ENCODE measurements at regions not wholly inside any gene's neighbourhood (a gene's known extent, or its start where the extent isn't known, plus 50 kb on each side); places are given as distances from the start of the nearest gene placed in this dataset.

DNA sequence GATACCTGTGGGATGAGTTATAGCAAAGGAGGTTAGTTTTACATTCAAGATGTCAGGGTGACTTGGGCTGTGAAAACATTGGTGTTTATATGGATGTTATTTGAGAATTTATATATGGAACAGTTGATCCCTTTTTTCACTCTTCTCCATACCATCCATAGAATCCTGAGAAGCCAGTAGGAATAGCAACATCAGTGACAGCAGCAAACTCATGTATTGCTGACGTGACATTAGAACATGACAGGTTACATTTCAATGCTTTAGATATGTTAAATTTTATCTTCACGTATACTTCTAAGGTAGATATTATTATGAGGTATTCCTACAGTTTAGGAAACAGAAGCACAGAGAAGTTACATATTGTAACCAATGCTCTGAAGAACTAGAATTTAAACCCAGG is 745.2 kb upstream of the GCFC2 start:
- Histone ChIP-seq H3K36me3 (ENCODE audit: control insufficient read depth, insufficient read depth, low read length) (no peaks in the 10 kb centered on the region), H3K79me2 (ENCODE audit: control insufficient read depth, insufficient read depth, low read length) (no peaks in the 10 kb centered on the region), H3K4me3 (replicated peaks in 1 of 4; ENCODE audit: control extremely low read depth in 1 of 4, insufficient read depth in 1 of 4, low read depth in 3 of 4, low read length in 4 of 4) (no peak overlapping the region), H3K4me1 (ENCODE audit: control insufficient read depth, extremely low read depth, insufficient read depth, low read length) (no peaks in the 10 kb centered on the region), H3K27me3 (ENCODE audit: control insufficient read depth, insufficient read depth, low read length) (no peaks in the 10 kb centered on the region), H3K9ac (ENCODE audit: insufficient read depth, low read length) (no peak overlapping the region), H4K20me1 (ENCODE audit: control insufficient read depth, extremely low read depth, insufficient read depth, low read length) (no peaks in the 10 kb centered on the region), H3K4me2 (ENCODE audit: extremely low read depth, insufficient read depth, low read length) (no peak overlapping the region), H3K9me3 (ENCODE audit: control insufficient read depth, insufficient read depth, low read depth, low read length) (no peaks in the 10 kb centered on the region), H2AFZ (ENCODE audit: low read length) (no peak overlapping the region), H3K27ac (ENCODE audit: insufficient read depth, low read length) (no peak overlapping the region)
- no peak for TF ChIP-seq EZH2 (IDR thresholded peaks at IDR 0.05; ENCODE audit: low read length, missing control alignments)
- TF ChIP-seq, protein P1, sequence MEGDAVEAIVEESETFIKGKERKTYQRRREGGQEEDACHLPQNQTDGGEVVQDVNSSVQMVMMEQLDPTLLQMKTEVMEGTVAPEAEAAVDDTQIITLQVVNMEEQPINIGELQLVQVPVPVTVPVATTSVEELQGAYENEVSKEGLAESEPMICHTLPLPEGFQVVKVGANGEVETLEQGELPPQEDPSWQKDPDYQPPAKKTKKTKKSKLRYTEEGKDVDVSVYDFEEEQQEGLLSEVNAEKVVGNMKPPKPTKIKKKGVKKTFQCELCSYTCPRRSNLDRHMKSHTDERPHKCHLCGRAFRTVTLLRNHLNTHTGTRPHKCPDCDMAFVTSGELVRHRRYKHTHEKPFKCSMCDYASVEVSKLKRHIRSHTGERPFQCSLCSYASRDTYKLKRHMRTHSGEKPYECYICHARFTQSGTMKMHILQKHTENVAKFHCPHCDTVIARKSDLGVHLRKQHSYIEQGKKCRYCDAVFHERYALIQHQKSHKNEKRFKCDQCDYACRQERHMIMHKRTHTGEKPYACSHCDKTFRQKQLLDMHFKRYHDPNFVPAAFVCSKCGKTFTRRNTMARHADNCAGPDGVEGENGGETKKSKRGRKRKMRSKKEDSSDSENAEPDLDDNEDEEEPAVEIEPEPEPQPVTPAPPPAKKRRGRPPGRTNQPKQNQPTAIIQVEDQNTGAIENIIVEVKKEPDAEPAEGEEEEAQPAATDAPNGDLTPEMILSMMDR (conservative IDR thresholded peaks at IDR 0.05 in 1 of 2, IDR thresholded peaks at IDR 0.05 in 1 of 2; ENCODE audit: low read depth in 1 of 2, low read length in 2 of 2) = no peak
- DNase-seq (ENCODE audit: low read depth in 2 of 2) = no peak

DNA sequence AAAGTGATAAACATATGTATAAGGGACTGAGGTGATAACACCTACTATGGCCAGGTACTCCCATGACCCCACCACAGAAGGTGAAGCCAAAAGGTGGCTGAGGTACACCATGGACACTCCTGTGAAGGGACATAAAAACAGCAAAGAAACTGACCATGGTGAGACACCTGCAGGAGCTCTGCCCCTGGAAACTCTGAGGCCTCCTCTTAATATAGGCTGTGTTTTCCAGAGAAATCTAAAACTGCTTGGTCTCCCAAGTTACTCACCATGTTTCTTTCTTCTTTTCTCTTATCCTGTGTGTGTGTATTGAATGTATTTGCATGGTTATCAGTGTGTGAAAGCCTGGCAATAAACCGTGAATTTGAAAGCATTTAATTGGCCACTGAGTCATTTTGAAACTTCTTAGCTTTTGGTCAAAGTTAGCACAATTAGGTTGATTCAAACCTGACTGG is 739.3 kb upstream of the GCFC2 start:
- TF ChIP-seq, protein P1 (conservative IDR thresholded peaks at IDR 0.05 in 1 of 2, IDR thresholded peaks at IDR 0.05 in 1 of 2; ENCODE audit: low read depth in 1 of 2, low read length in 2 of 2) = no peak
- no peak for TF ChIP-seq EZH2 (IDR thresholded peaks at IDR 0.05; ENCODE audit: low read length, missing control alignments)
- Histone ChIP-seq H3K9ac (ENCODE audit: insufficient read depth, low read length) (no peak overlapping the region), H3K36me3 (ENCODE audit: control insufficient read depth, insufficient read depth, low read length) (no peaks in the 10 kb centered on the region), H4K20me1 (ENCODE audit: control insufficient read depth, extremely low read depth, insufficient read depth, low read length) (no peaks in the 10 kb centered on the region), H3K9me3 (ENCODE audit: control insufficient read depth, insufficient read depth, low read depth, low read length) (no peaks in the 10 kb centered on the region), H3K4me3 (replicated peaks in 1 of 4; ENCODE audit: control extremely low read depth in 1 of 4, insufficient read depth in 1 of 4, low read depth in 3 of 4, low read length in 4 of 4) (no peak overlapping the region), H2AFZ (ENCODE audit: low read length) (no peak overlapping the region), H3K4me2 (ENCODE audit: extremely low read depth, insufficient read depth, low read length) (no peak overlapping the region), H3K27ac (ENCODE audit: insufficient read depth, low read length) (no peak overlapping the region), H3K27me3 (ENCODE audit: control insufficient read depth, insufficient read depth, low read length) (no peaks in the 10 kb centered on the region), H3K4me1 (ENCODE audit: control insufficient read depth, extremely low read depth, insufficient read depth, low read length) (no peaks in the 10 kb centered on the region), H3K79me2 (ENCODE audit: control insufficient read depth, insufficient read depth, low read length) (no peaks in the 10 kb centered on the region)
- DNase-seq (ENCODE audit: low read depth in 2 of 2) = no peak

DNA sequence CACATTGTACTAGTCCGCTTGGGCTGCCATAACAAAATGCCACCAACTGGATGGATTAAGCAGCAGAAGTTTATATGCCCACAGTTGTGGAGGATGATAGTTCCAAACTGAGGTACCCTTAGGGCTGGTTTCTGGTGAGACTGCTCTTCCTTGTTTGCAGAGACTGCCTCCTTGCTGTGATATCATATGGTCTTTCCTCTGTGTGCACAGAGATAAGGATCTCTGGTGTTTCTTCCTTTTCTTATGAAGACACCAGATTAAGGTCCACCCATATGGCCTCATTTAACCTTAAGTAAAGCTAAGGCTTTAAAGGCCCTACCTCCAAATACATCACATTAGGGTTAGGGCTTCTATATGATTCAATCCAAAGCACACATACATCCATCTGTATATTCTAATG is 738.2 kb upstream of the GCFC2 start:
- Histone ChIP-seq H3K27ac (ENCODE audit: insufficient read depth, low read length) (no peak overlapping the region), H3K4me1 (ENCODE audit: control insufficient read depth, extremely low read depth, insufficient read depth, low read length) (no peaks in the 10 kb centered on the region), H3K4me3 (replicated peaks in 1 of 4; ENCODE audit: control extremely low read depth in 1 of 4, insufficient read depth in 1 of 4, low read depth in 3 of 4, low read length in 4 of 4) (no peak overlapping the region), H3K27me3 (ENCODE audit: control insufficient read depth, insufficient read depth, low read length) (no peaks in the 10 kb centered on the region), H3K36me3 (ENCODE audit: control insufficient read depth, insufficient read depth, low read length) (no peaks in the 10 kb centered on the region), H3K79me2 (ENCODE audit: control insufficient read depth, insufficient read depth, low read length) (no peaks in the 10 kb centered on the region), H2AFZ (ENCODE audit: low read length) (no peak overlapping the region), H3K9me3 (ENCODE audit: control insufficient read depth, insufficient read depth, low read depth, low read length) (no peaks in the 10 kb centered on the region), H4K20me1 (ENCODE audit: control insufficient read depth, extremely low read depth, insufficient read depth, low read length) (no peaks in the 10 kb centered on the region), H3K9ac (ENCODE audit: insufficient read depth, low read length) (no peak overlapping the region), H3K4me2 (ENCODE audit: extremely low read depth, insufficient read depth, low read length) (no peak overlapping the region)
- TF ChIP-seq EZH2 (IDR thresholded peaks at IDR 0.05; ENCODE audit: low read length, missing control alignments) = no peak
- TF ChIP-seq, protein P1 (conservative IDR thresholded peaks at IDR 0.05 in 1 of 2, IDR thresholded peaks at IDR 0.05 in 1 of 2; ENCODE audit: low read depth in 1 of 2, low read length in 2 of 2) = no peak
- no peak for DNase-seq (ENCODE audit: low read depth in 2 of 2)
